K562 (cell line): ENCODE measurements at regions not wholly inside any gene's neighbourhood (a gene's known extent, or its start where the extent isn't known, plus 50 kb on each side); places are given as distances from the start of the nearest gene placed in this dataset.

ENCODE experiments used
- ATAC-seq: fragments of 200-7000 bp; cut with Tn5 transposase; 3 replicates; pipeline ENCODE4 v1.9.1; 2020; ENCODE audit warnings: moderate library complexity
- BruUV-seq: library from RNA; stranded (reverse); fragments of 400-500 nt; replicated peaks from 2 replicates; lab custom pipeline; 2021; lab: Mats Ljungman, UMichigan
- CTCF ChIA-PET: fragments of 300-600 bp; formaldehyde crosslinking; extraction: SDS; loops from one replicate; lab custom pipeline; 2021; ENCODE audit warnings: low intra/inter-chr PET ratio; lab: Yijun Ruan, JAX
- POLR2A ChIA-PET: fragments of 300-600, 350-650 bp; sonication (Branson Sonifier 250); formaldehyde crosslinking; extraction: SDS; loops from one replicate; lab custom pipeline; 2021; ENCODE audit warnings: antibody characterized with exemption, inconsistent platforms; lab: Yijun Ruan, JAX
- DNase-seq, 4 experiments: peaks; one replicate each; pipeline versions ENCODE4 v3.0.0 to v3.0.0-alpha.2; 2011 to 2018; ENCODE audit warnings: low spot score in 3 of 4, mixed read lengths in 3 of 4; ENCODE audit errors: extremely low read depth in 1 of 4
- FAIRE-seq: peaks from 2 replicates; lab custom pipeline; 2011; peaks lifted over from hg19 to GRCh38; lab: Jason Lieb, UNC
- H2AFZ ChIP-seq: 2 replicates; pipeline ENCODE4 v1.6.0; 2011; ENCODE audit warnings: low read depth, low read length, control low read depth, inconsistent platforms
- H3K27ac ChIP-seq: fragments of 200-600 bp; 3 replicates; pipeline ENCODE4 v1.8.0; 2011; ENCODE audit warnings: low read depth, mild to moderate bottlenecking, control low read depth, inconsistent platforms, low read length, moderate library complexity, mixed read lengths; ENCODE audit errors: extremely low read depth
- H3K27me3 ChIP-seq, 2 experiments: fragments of 300-600 bp in 1 of 2; 2 replicates in 1 of 2; 3 replicates in 1 of 2; pipeline versions ENCODE4 v1.6.0 to v1.8.0; 2011; ENCODE audit warnings: inconsistent platforms in 2 of 2, low read length in 2 of 2, mild to moderate bottlenecking in 1 of 2, mixed read lengths in 1 of 2, moderate library complexity in 1 of 2; ENCODE audit not compliant: control insufficient read depth in 2 of 2, insufficient read depth in 2 of 2
- H3K36me3 ChIP-seq: fragments of 300-600 bp; 3 replicates; pipeline ENCODE4 v1.8.0; 2011; ENCODE audit warnings: mild to moderate bottlenecking, low read length, inconsistent platforms; ENCODE audit not compliant: control insufficient read depth, insufficient read depth
- H3K4me1 ChIP-seq, 2 experiments: fragments of 200-600 bp in 1 of 2; replicated peaks in 1 of 2; 2 replicates in 1 of 2; 3 replicates in 1 of 2; pipeline versions ENCODE4 v1.5.1 to v1.8.0; 2011; ENCODE audit warnings: inconsistent platforms in 2 of 2, low read length in 2 of 2, mild to moderate bottlenecking in 1 of 2, mixed read lengths in 1 of 2, moderate library complexity in 1 of 2; ENCODE audit not compliant: control insufficient read depth in 2 of 2, insufficient read depth in 2 of 2
- H3K4me2 ChIP-seq: 2 replicates; pipeline ENCODE4 v1.6.1; 2011; ENCODE audit warnings: low read length, control low read depth, inconsistent platforms, mixed read lengths; ENCODE audit not compliant: insufficient read depth
- H3K4me3 ChIP-seq: fragments of 200-600 bp; sonication (generic), shearing (Covaris generic); 2 replicates; pipeline ENCODE4 v1.5.1; 2016; ENCODE audit warnings: control low read depth, inconsistent platforms
- H3K79me2 ChIP-seq: fragments of 200-600 bp; 3 replicates; pipeline ENCODE4 v1.8.0; 2011; ENCODE audit warnings: low read length, inconsistent platforms; ENCODE audit not compliant: control insufficient read depth, insufficient read depth
- H3K9ac ChIP-seq, 2 experiments: 2 replicates each; pipeline versions ENCODE4 v1.6.0 to v1.6.1; 2011; ENCODE audit warnings: low read depth in 2 of 2, low read length in 2 of 2, control low read depth in 1 of 2, inconsistent platforms in 1 of 2, mild to moderate bottlenecking in 1 of 2, mixed read lengths in 1 of 2; ENCODE audit not compliant: insufficient read depth in 1 of 2
- H3K9me1 ChIP-seq: one replicate; pipeline ENCODE4 v1.6.0; 2011; ENCODE audit warnings: inconsistent platforms, mild to moderate bottlenecking, low read length, moderate library complexity; ENCODE audit not compliant: control insufficient read depth, insufficient read depth
- H3K9me3 ChIP-seq: replicated peaks from 2 replicates; pipeline ENCODE4 v1.5.1; 2011; ENCODE audit warnings: low read depth, low read length, inconsistent platforms; ENCODE audit not compliant: control insufficient read depth, insufficient read depth
- H4K20me1 ChIP-seq: replicated peaks from 2 replicates; pipeline ENCODE4 v1.6.1; 2011; ENCODE audit warnings: low read length, inconsistent platforms, mixed read lengths; ENCODE audit not compliant: control insufficient read depth, insufficient read depth
- GABPA ChIP-seq: fragments of 200-800 bp; sonication (Bioruptor generic); conservative IDR thresholded peaks from 2 replicates; pipeline ENCODE4 v1.6.1; 2016; ENCODE audit warnings: low read depth, missing genetic modification characterization, missing compliant biosample characterization
- HIVEP1 ChIP-seq: fragments of 250-450 bp; sonication (Bioruptor Pico); IDR thresholded peaks from 2 replicates; pipeline ENCODE4 v1.4.0; 2020; ENCODE audit warnings: mild to moderate bottlenecking
- HNRNPUL1 ChIP-seq: fragments of 200-400 bp; formaldehyde crosslinking; IDR thresholded peaks from 2 replicates; pipeline ENCODE4 v1.6.1; 2017; ENCODE audit warnings: low read length
- KDM4B ChIP-seq, 2 experiments: fragments of 450-650 bp in 1 of 2; sonication (generic) in 1 of 2; IDR thresholded peaks; 2 replicates each; pipeline ENCODE4 v1.6.1; 2016 to 2017; ENCODE audit warnings: borderline replicate concordance in 2 of 2, antibody characterized with exemption in 1 of 2, low read depth in 1 of 2, mild to moderate bottlenecking in 1 of 2
- MED1 ChIP-seq: sonication (generic); formaldehyde crosslinking; IDR thresholded peaks from 2 replicates; pipeline ENCODE4 v1.8.1; 2023; ENCODE audit warnings: missing genetic modification reagents, borderline replicate concordance
- NFIX ChIP-seq: fragments of 250-450 bp; sonication (Bioruptor Pico); IDR thresholded peaks from 2 replicates; pipeline ENCODE4 v1.4.0; 2020; ENCODE audit warnings: low read depth, mild to moderate bottlenecking, moderate library complexity
- NRF1 ChIP-seq, 2 experiments: fragments of 450-650 bp; IDR thresholded peaks in 1 of 2; conservative IDR thresholded peaks in 1 of 2; 2 replicates each; pipeline ENCODE4 v1.6.1; 2014; ENCODE audit warnings: mild to moderate bottlenecking in 2 of 2
- TAF15 ChIP-seq: fragments of 200-400 bp; formaldehyde crosslinking; IDR thresholded peaks from 2 replicates; pipeline ENCODE4 v1.6.1; 2017; ENCODE audit warnings: mild to moderate bottlenecking, low read depth, low read length, moderate library complexity
- TCFL5 ChIP-seq: fragments of 250-450 bp; sonication (Bioruptor Pico); conservative IDR thresholded peaks from 2 replicates; pipeline ENCODE4 v1.6.1; 2021; ENCODE audit warnings: mild to moderate bottlenecking, moderate library complexity, matching md5 sums
- TEAD2 ChIP-seq: fragments of 450-650 bp; IDR thresholded peaks from 2 replicates; pipeline ENCODE4 v1.6.1; 2016; ENCODE audit warnings: missing genetic modification characterization, control low read depth, missing compliant biosample characterization
- ZC3H11A ChIP-seq: IDR thresholded peaks from 2 replicates; pipeline ENCODE4 v1.6.1; 2012; ENCODE audit warnings: low read depth, low read length, improper control_type of control experiment
- ZNF644 ChIP-seq: fragments of 200-800 bp; sonication (Bioruptor generic); IDR thresholded peaks from 2 replicates; pipeline ENCODE4 v1.6.1; 2016; ENCODE audit warnings: low read depth, missing genetic modification characterization, missing compliant biosample characterization
- WGBS: fragments of 100-300 bp; shearing (Covaris generic); methylation state at CpG from one replicate; pipeline ENCODE4 v1.1.6; 2016; ENCODE audit warnings: low coverage, mixed read lengths; ENCODE audit not compliant: insufficient coverage; ENCODE audit errors: missing lambda C conversion rate; 5-methylcytosine and 5-hydroxymethylcytosine counted together
- in situ Hi-C: fragments of 300-500 bp; cut with MboI; formaldehyde crosslinking; loops from 4 replicates; pipeline ENCODE4 v1.15.0; 2018; ENCODE audit warnings: inconsistent platforms, mixed read lengths
- intact Hi-C: fragments of 100-400 bp; cut with micrococcal nuclease; formaldehyde crosslinking; loops from 2 replicates; pipeline ENCODE4 v1.14.2; 2022
- TF ChIP-seq, protein P1 (sequence below): fragments of 250-450 bp; sonication (Bioruptor Pico); IDR thresholded peaks from 2 replicates; pipeline ENCODE4 v1.5.0; 2022; ENCODE audit warnings: mild to moderate bottlenecking

DNA sequence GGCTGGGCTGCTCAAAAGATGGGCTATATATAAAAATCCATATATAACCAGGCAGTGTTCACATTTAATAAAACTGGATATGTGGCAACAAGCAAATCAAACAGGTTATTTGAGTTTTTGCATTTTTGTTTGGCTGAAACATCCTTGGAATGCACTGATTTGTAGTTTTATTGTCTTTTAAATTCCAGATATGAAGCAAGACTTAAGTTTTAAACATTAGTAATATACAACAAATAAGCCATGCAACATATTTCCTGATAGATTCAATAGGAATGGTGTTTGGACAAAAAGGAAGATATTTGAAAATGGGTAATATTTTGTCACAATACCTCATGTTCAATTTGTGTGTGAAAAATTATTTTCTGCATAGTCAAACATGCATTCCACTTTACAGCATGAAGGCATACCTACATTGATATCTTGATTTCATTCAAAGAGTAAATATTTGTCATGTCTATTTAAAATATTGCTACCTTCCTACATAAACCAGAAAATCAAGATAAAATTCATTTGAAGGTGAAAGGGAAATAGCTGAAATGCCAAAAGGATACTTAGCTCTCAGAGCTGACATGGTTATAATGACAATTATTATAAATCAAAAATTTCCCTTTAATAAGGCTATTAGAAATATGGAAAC, 132.3 kb upstream of the NETO1 start (continued):
- TF ChIP-seq TAF15, result no peak
- TF ChIP-seq, all 486 proteins: peak for 0

DNA sequence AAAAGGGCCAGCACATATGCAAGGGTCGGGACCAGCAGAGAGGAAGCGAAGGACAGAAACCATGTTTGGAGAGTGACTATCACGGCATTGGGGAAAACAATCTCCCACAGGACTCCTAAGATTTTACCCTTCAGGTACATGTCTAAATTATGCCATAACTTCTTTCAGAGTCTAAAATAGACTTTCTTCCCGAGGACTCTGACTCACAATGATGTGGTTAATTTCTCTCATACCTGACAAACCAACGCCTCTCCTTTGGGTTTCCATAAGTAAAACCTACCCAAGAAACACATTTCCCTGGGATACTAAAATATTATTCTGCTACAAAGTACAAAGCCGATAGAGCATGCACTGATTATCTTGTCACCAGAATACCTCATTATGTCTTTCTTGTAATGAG, 127.8 kb upstream of the NETO1 start:
- no peak for TF ChIP-seq HIVEP1 (CRISPR knock-in tag)
- no peak for TF ChIP-seq TEAD2 (tag)
- no peak for TF ChIP-seq KDM4B (IDR thresholded peaks at IDR 0.05; ENCODE audit: borderline replicate concordance in 2 of 2, low read depth in 1 of 2)
- no peak for TF ChIP-seq GABPA (tag)
- no peak for TF ChIP-seq MED1
- TF ChIP-seq NFIX (CRISPR knock-in tag), result no peak
- no peak for TF ChIP-seq NRF1 (conservative IDR thresholded peaks at IDR 0.05 in 1 of 2, IDR thresholded peaks at IDR 0.05 in 1 of 2)
- no peak for TF ChIP-seq ZNF644
- TF ChIP-seq ZC3H11A, result no peak
- TF ChIP-seq, protein P1, sequence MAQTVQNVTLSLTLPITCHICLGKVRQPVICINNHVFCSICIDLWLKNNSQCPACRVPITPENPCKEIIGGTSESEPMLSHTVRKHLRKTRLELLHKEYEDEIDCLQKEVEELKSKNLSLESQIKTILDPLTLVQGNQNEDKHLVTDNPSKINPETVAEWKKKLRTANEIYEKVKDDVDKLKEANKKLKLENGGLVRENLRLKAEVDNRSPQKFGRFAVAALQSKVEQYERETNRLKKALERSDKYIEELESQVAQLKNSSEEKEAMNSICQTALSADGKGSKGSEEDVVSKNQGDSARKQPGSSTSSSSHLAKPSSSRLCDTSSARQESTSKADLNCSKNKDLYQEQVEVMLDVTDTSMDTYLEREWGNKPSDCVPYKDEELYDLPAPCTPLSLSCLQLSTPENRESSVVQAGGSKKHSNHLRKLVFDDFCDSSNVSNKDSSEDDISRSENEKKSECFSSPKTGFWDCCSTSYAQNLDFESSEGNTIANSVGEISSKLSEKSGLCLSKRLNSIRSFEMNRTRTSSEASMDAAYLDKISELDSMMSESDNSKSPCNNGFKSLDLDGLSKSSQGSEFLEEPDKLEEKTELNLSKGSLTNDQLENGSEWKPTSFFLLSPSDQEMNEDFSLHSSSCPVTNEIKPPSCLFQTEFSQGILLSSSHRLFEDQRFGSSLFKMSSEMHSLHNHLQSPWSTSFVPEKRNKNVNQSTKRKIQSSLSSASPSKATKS (CRISPR knock-in tag), result no peak
- TF ChIP-seq TCFL5 (CRISPR knock-in tag), result no peak
- TF ChIP-seq HNRNPUL1, result no peak
- Histone ChIP-seq H3K9me1 (no peaks in the 10 kb centered on the region), H3K4me3 (no peak overlapping the region), H4K20me1 (no peaks in the 10 kb centered on the region), H3K9ac (no peak overlapping the region), H2AFZ (no peak overlapping the region), H3K27ac (no peak overlapping the region), H3K4me1 (no peaks in the 10 kb centered on the region), H3K27me3 (no peaks in the 10 kb centered on the region), H3K4me2 (no peak overlapping the region), H3K36me3 (no peaks in the 10 kb centered on the region), H3K79me2 (no peaks in the 10 kb centered on the region), H3K9me3 (no peaks in the 10 kb centered on the region)
- BruUV-seq, result no TSS peak
- POLR2A ChIA-PET, result no interaction called here
- ATAC-seq, result no peak
- intact Hi-C loops, result no loop called here
- DNase-seq, result no peak
- CTCF ChIA-PET, result no interaction called here
- in situ Hi-C loops, result no loop called here
- FAIRE-seq, result no peak
- WGBS, result 0% methylated on average over 5 of the region's 6 CpGs
